Ishikawa (cell line): ENCODE measurements at regions not wholly inside any gene's neighbourhood (a gene's known extent, or its start where the extent isn't known, plus 50 kb on each side); places are given as distances from the start of the nearest gene placed in this dataset.

ENCODE experiments used
- CEBPB ChIP-seq: IDR thresholded peaks from 2 replicates; pipeline ENCODE4 v1.6.1; 2012
- CREB1 ChIP-seq: IDR thresholded peaks from 2 replicates; pipeline ENCODE4 v1.6.1; 2012; ENCODE audit warnings: low read depth
- EGR1 ChIP-seq: IDR thresholded peaks from 2 replicates; pipeline ENCODE4 v1.6.1; 2012
- EP300 ChIP-seq: IDR thresholded peaks from 2 replicates; pipeline ENCODE4 v1.6.1; 2012; ENCODE audit warnings: borderline replicate concordance
- FOXM1 ChIP-seq: IDR thresholded peaks from 2 replicates; pipeline ENCODE4 v1.6.1; 2012; ENCODE audit warnings: low read depth, borderline replicate concordance
- MAX ChIP-seq: IDR thresholded peaks from 2 replicates; pipeline ENCODE4 v1.6.1; 2012
- NFIC ChIP-seq: IDR thresholded peaks from 2 replicates; pipeline ENCODE4 v1.6.1; 2012
- RAD21 ChIP-seq: IDR thresholded peaks from 2 replicates; pipeline ENCODE4 v1.6.1; 2012; ENCODE audit warnings: low read depth
- REST ChIP-seq: IDR thresholded peaks from 2 replicates; pipeline ENCODE4 v1.6.1; 2012; ENCODE audit warnings: low read depth, mild to moderate bottlenecking
- TAF1 ChIP-seq: IDR thresholded peaks from 2 replicates; pipeline ENCODE4 v1.6.1; 2012; ENCODE audit warnings: low read depth, mild to moderate bottlenecking
- TCF12 ChIP-seq: IDR thresholded peaks from 2 replicates; pipeline ENCODE4 v1.6.1; 2012; ENCODE audit warnings: low read depth
- TEAD4 ChIP-seq: IDR thresholded peaks from 2 replicates; pipeline ENCODE4 v1.6.1; 2012
- USF1 ChIP-seq: IDR thresholded peaks from 2 replicates; pipeline ENCODE4 v1.6.1; 2012
- YY1 ChIP-seq: IDR thresholded peaks from 2 replicates; pipeline ENCODE4 v1.6.1; 2012; ENCODE audit warnings: low read depth

- TF ChIP-seq TCF12 (no peak), EP300 (no peak), TEAD4 (no peak), FOXM1 (no peak), NFIC (no peak), USF1 (no peak), CEBPB (no peak), EGR1 (no peak), REST (no peak; the same call in 1 of the 2 replicates), MAX (no peak), TAF1 (no peak), RAD21 (no peak), YY1 (no peak)
Measured at GRCh38 chr12:98295681-98296080, 219.7 kb upstream of the TMPO start.

GRCh38 chr12:98296462-98297079 is 218.8 kb upstream of the TMPO start:
- TF ChIP-seq CREB1 = no peak
- no peak for TF ChIP-seq CEBPB
- TF ChIP-seq EGR1 = no peak
- TF ChIP-seq USF1 = no peak
- peak; percentile 95 for TF ChIP-seq REST

- peak; percentile 75 for TF ChIP-seq REST
- TF ChIP-seq TCF12 = no peak
Measured at GRCh38 chr12:98297538-98297937, 217.9 kb upstream of the TMPO start.

GRCh38 chr12:98308141-98308540 is 207.2 kb upstream of the TMPO start:
- TF ChIP-seq FOXM1 = no peak
- TF ChIP-seq RAD21 = no peak
- no peak for TF ChIP-seq CEBPB
- no peak for TF ChIP-seq YY1
- TF ChIP-seq EP300 = no peak

- TF ChIP-seq YY1 (no peak), EGR1 (no peak), CREB1 (no peak), REST (no peak), USF1 (no peak), RAD21 (no peak)
Measured at GRCh38 chr12:98317939-98318899, 197.2 kb upstream of the TMPO start.
